Testis (tissue), 2 donors: ENCODE measurements at regions not wholly inside any gene's neighbourhood (a gene's known extent, or its start where the extent isn't known, plus 50 kb on each side); places are given as distances from the start of the nearest gene placed in this dataset.

Experiments used
- DNase-seq: peaks from one replicate; pipeline ENCODE4 v3.0.0-alpha.2; 2019
- H3K27ac ChIP-seq, 2 donors: fragments of 200-600 bp; sonication (generic); one replicate each; pipeline ENCODE4 v1.5.1; 2019
- H3K27me3 ChIP-seq: fragments of 200-600 bp; sonication (generic); one replicate; pipeline ENCODE4 v1.5.1; 2019
- H3K36me3 ChIP-seq: fragments of 200-600 bp; sonication (generic); one replicate; pipeline ENCODE4 v1.5.1; 2017; ENCODE audit warnings: low read depth; ENCODE audit errors: missing control alignments
- H3K4me1 ChIP-seq: fragments of 200-600 bp; sonication (generic); one replicate; pipeline ENCODE4 v1.5.1; 2019
- H3K4me3 ChIP-seq, 2 donors: fragments of 200-600 bp; sonication (generic); one replicate each; pipeline ENCODE4 v1.5.1; 2017 to 2019
- H3K9me3 ChIP-seq: fragments of 200-600 bp; sonication (generic); one replicate; pipeline ENCODE4 v1.5.1; 2017
- CTCF ChIP-seq, 3 experiments: fragments of 450-650 bp in 2 of 3; fragments of 200-600 bp in 1 of 3; sonication (generic) in 1 of 3; IDR thresholded peaks; one replicate each; pipeline ENCODE4 v1.5.1; 2016 to 2019; ENCODE audit warnings: antibody characterized with exemption in 3 of 3, mild to moderate bottlenecking in 2 of 3, moderate library complexity in 1 of 3
- POLR2A ChIP-seq: fragments of 450-650 bp; IDR thresholded peaks from one replicate; pipeline ENCODE4 v1.6.1; 2017; ENCODE audit warnings: antibody characterized with exemption, mild to moderate bottlenecking, moderate library complexity
- WGBS, 2 donors: methylation state at CpG; one replicate each; pipeline ENCODE4 v1.1.5; 2018; 5-methylcytosine and 5-hydroxymethylcytosine counted together
- intact Hi-C: fragments of 100-400 bp; cut with DNase I; formaldehyde crosslinking; loops from one replicate; pipeline ENCODE4 v1.15.1; 2023; ENCODE audit warnings: low total_unique reads

- H3K4me3 ChIP-seq = no peak overlapping the region
- peak; percentile 19 for DNase-seq
- 81 to 82% methylated on average over 21 of the region's 21 CpGs for WGBS, 2 donors
- no peaks in the 10 kb centered on the region for H3K4me1 ChIP-seq
- intact Hi-C loops = no loop called here
- H3K27me3 ChIP-seq = no peaks in the 10 kb centered on the region
- no peaks in the 10 kb centered on the region for H3K9me3 ChIP-seq
- TF ChIP-seq CTCF (IDR thresholded peaks at IDR 0.05) = no peak
- TF ChIP-seq POLR2A = no peak
- H3K36me3 ChIP-seq = no peaks in the 10 kb centered on the region
- no peak overlapping the region for H3K27ac ChIP-seq
Measured at GRCh38 chr17:77744066-77744988, 214.2 kb upstream of the TNRC6C start.

GRCh38 chr17:77745702-77746101, 212.8 kb upstream of the TNRC6C start:
- Histone ChIP-seq H3K36me3 (no peaks in the 10 kb centered on the region), H3K4me3 (no peak overlapping the region), H3K9me3 (no peaks in the 10 kb centered on the region), H3K27ac (no peak overlapping the region), H3K4me1 (no peaks in the 10 kb centered on the region), H3K27me3 (no peaks in the 10 kb centered on the region)
- 90 to 97% methylated on average over 2 of the region's 2 CpGs for WGBS, 2 donors
- intact Hi-C loops = no loop called here
- TF ChIP-seq CTCF (IDR thresholded peaks at IDR 0.05) = no peak
- TF ChIP-seq POLR2A = no peak
- no peak for DNase-seq

GRCh38 chr17:77746393-77746792, 212.1 kb upstream of the TNRC6C start:
- intact Hi-C loops = no loop called here
- Histone ChIP-seq H3K9me3 (no peaks in the 10 kb centered on the region), H3K27me3 (no peaks in the 10 kb centered on the region), H3K27ac (no peak overlapping the region), H3K36me3 (no peaks in the 10 kb centered on the region), H3K4me3 (no peak overlapping the region), H3K4me1 (no peaks in the 10 kb centered on the region)
- TF ChIP-seq CTCF (IDR thresholded peaks at IDR 0.05) (no peak), POLR2A (no peak)
- WGBS, 2 donors = 81 to 92% methylated on average over 6 to 8 of the region's 8 CpGs
- no peak for DNase-seq

DNA sequence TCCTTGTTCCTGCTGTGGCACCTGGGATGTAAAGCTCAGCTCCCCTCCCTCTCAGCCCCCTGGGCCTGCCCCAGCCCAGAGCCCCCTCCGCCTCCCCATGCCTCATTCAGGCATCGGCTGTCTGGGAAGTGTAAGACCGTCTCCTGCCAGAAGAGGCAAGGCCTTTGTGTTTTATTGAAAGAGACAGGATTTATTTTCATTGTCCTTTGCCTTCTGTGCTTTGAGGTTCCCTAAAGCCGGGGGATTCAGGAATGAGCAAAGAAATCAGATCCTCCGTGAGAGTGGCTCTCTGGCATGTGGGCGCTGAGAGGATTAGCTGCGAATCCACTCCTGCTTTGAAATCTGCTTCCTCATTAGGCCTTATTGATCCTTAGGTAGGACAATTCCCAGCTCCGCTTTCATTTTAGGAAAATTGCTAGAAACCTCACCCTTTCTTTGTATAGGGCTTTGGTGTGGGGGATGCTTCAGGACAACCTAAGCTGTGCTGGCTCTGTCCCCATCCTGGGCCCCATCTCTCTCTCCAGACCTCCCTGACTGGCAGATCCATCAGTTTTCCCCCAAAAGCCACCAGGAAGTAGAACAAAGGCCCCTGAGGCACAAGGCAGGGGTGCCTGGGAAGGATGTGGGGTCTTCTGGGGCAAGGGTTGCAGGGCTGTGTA, 211.5 kb upstream of the TNRC6C start:
- Histone ChIP-seq H3K4me1 (no peaks in the 10 kb centered on the region), H3K9me3 (no peaks in the 10 kb centered on the region), H3K27me3 (no peaks in the 10 kb centered on the region), H3K36me3 (no peaks in the 10 kb centered on the region), H3K4me3 (no peak overlapping the region), H3K27ac (no peak overlapping the region)
- intact Hi-C loops = no loop called here
- WGBS, 2 donors = 92 to 93% methylated on average over 8 of the region's 8 CpGs
- TF ChIP-seq CTCF (IDR thresholded peaks at IDR 0.05) = no peak
- DNase-seq = no peak
